ENCODE measurements at regions not wholly inside any gene's neighbourhood (a gene's known extent, or its start where the extent isn't known, plus 50 kb on each side); places are given as distances from the start of the nearest gene placed in this dataset.
"Not testable (repeated sequence)": the region's sequence is repeated elsewhere in the genome, so short reads cannot be mapped to it uniquely, and the experiment has no call there.

- TF ChIP-seq, protein P1, sequence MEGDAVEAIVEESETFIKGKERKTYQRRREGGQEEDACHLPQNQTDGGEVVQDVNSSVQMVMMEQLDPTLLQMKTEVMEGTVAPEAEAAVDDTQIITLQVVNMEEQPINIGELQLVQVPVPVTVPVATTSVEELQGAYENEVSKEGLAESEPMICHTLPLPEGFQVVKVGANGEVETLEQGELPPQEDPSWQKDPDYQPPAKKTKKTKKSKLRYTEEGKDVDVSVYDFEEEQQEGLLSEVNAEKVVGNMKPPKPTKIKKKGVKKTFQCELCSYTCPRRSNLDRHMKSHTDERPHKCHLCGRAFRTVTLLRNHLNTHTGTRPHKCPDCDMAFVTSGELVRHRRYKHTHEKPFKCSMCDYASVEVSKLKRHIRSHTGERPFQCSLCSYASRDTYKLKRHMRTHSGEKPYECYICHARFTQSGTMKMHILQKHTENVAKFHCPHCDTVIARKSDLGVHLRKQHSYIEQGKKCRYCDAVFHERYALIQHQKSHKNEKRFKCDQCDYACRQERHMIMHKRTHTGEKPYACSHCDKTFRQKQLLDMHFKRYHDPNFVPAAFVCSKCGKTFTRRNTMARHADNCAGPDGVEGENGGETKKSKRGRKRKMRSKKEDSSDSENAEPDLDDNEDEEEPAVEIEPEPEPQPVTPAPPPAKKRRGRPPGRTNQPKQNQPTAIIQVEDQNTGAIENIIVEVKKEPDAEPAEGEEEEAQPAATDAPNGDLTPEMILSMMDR (IDR thresholded peaks at IDR 0.05): not testable (repeated sequence)
- TF ChIP-seq POLR2A (IDR thresholded peaks at IDR 0.05): not testable (repeated sequence)
Observed at GRCh38 chr4:87725287-87725686, 74.1 kb upstream of the IBSP start.

Data from body of pancreas (tissue), 4 donors.